Caki2 (cell line): ENCODE measurements at regions not wholly inside any gene's neighbourhood (a gene's known extent, or its start where the extent isn't known, plus 50 kb on each side); places are given as distances from the start of the nearest gene placed in this dataset.
"Not testable (repeated sequence)": the region's sequence is repeated elsewhere in the genome, so short reads cannot be mapped to it uniquely, and the experiment has no call there.

Experiments used
- DNase-seq: peaks from one replicate; pipeline ENCODE4 v3.0.0-alpha.2; 2015; ENCODE audit warnings: low read depth
- in situ Hi-C: cut with HindIII; loops from 2 replicates; pipeline ENCODE4 v1.10.0; 2016; ENCODE audit warnings: low sequenced_read_pairs, low pct_unique_long_range_greater_than_20kb, mixed read lengths

GRCh38 chr12:33514893-33515292, 75.3 kb upstream of the SYT10 start:
- in situ Hi-C loops: no loop called here
- DNase-seq: no peak

- DNase-seq: no peak
- in situ Hi-C loops: no loop called here
Measured at GRCh38 chr12:33519566-33519965, 79.9 kb upstream of the SYT10 start.

- in situ Hi-C loops: not testable (repeated sequence)
- DNase-seq: peak; percentile 9
Measured at GRCh38 chr12:33520505-33521302, 81.1 kb upstream of the SYT10 start.

- in situ Hi-C loops: no loop called here
- no peak for DNase-seq
Measured at GRCh38 chr12:33529031-33529430, 89.4 kb upstream of the SYT10 start.

GRCh38 chr12:33529810-33530209, 90.2 kb upstream of the SYT10 start:
- in situ Hi-C loops: no loop called here
- no peak for DNase-seq

GRCh38 chr12:33531261-33531660, 91.6 kb upstream of the SYT10 start:
- DNase-seq: no peak
- in situ Hi-C loops: no loop called here

GRCh38 chr12:33533527-33533926, 93.9 kb upstream of the SYT10 start:
- DNase-seq: no peak
- in situ Hi-C loops: no loop called here

GRCh38 chr12:33536431-33536830, 96.8 kb upstream of the SYT10 start:
- peak; percentile 35 for DNase-seq
- in situ Hi-C loops: no loop called here

GRCh38 chr12:33546004-33546403, 106.4 kb upstream of the SYT10 start:
- in situ Hi-C loops: no loop called here
- no peak for DNase-seq

GRCh38 chr12:33547084-33547483, 107.5 kb upstream of the SYT10 start:
- in situ Hi-C loops: no loop called here
- DNase-seq: no peak

- in situ Hi-C loops, DNase-seq: not testable (repeated sequence)
Measured at GRCh38 chr12:33550214-33550613, 110.6 kb upstream of the SYT10 start.

GRCh38 chr12:33551006-33551405, 111.4 kb upstream of the SYT10 start:
- in situ Hi-C loops: no loop called here
- no peak for DNase-seq

- in situ Hi-C loops: no loop called here
- no peak for DNase-seq
Measured at GRCh38 chr12:33555128-33555527, 115.5 kb upstream of the SYT10 start.

- DNase-seq: no peak
- in situ Hi-C loops: no loop called here
Measured at GRCh38 chr12:33560653-33561208, 121.1 kb upstream of the SYT10 start.

GRCh38 chr12:33562401-33562800, 122.8 kb upstream of the SYT10 start:
- in situ Hi-C loops: no loop called here
- DNase-seq: no peak

- no peak for DNase-seq
- in situ Hi-C loops: no loop called here
Measured at GRCh38 chr12:33566403-33566802, 126.8 kb upstream of the SYT10 start.

GRCh38 chr12:33575346-33575745, 135.7 kb upstream of the SYT10 start:
- DNase-seq: no peak
- in situ Hi-C loops: no loop called here

- DNase-seq: no peak
- in situ Hi-C loops: no loop called here
Measured at GRCh38 chr12:33581613-33582122, 142.0 kb upstream of the SYT10 start.

GRCh38 chr12:33586576-33586975, 147.0 kb upstream of the SYT10 start:
- no peak for DNase-seq
- in situ Hi-C loops: no loop called here

GRCh38 chr12:33587354-33587753, 147.7 kb upstream of the SYT10 start:
- in situ Hi-C loops: no loop called here
- peak; percentile 2 for DNase-seq
